Small intestine (tissue), 7 donors: ENCODE measurements at regions not wholly inside any gene's neighbourhood (a gene's known extent, or its start where the extent isn't known, plus 50 kb on each side); places are given as distances from the start of the nearest gene placed in this dataset.

Experiments
- DNase-seq, 2 donors: peaks; one replicate each; pipeline versions ENCODE4 v3.0.0 to v3.0.0-alpha.2; 2013
- FAIRE-seq: peaks from 2 replicates; lab custom pipeline; 2012; peaks lifted over from hg19 to GRCh38; lab: Jason Lieb, UNC
- H3K27ac ChIP-seq, 3 donors: one replicate each; pipeline ENCODE4 v1.5.1; 2013; ENCODE audit warnings: low read length in 2 of 3, mild to moderate bottlenecking in 2 of 3, control low read depth in 1 of 3, inconsistent platforms in 1 of 3, low read depth in 1 of 3, moderate library complexity in 1 of 3
- H3K27me3 ChIP-seq, 3 donors: one replicate each; pipeline ENCODE4 v1.6.1; 2013; ENCODE audit warnings: low read length in 3 of 3, inconsistent platforms in 1 of 3; ENCODE audit not compliant: control insufficient read depth in 3 of 3, insufficient read depth in 3 of 3
- H3K36me3 ChIP-seq, 3 donors: one replicate each; pipeline ENCODE4 v1.6.1; 2013; ENCODE audit warnings: low read length in 3 of 3, inconsistent platforms in 1 of 3, low read depth in 1 of 3, mild to moderate bottlenecking in 1 of 3, moderate library complexity in 1 of 3; ENCODE audit not compliant: control insufficient read depth in 3 of 3, insufficient read depth in 2 of 3
- H3K4me1 ChIP-seq, 3 donors: one replicate each; pipeline ENCODE4 v1.6.1; 2013; ENCODE audit warnings: low read length in 2 of 3, inconsistent platforms in 1 of 3, low read depth in 1 of 3, mild to moderate bottlenecking in 1 of 3, moderate library complexity in 1 of 3; ENCODE audit not compliant: control insufficient read depth in 3 of 3, insufficient read depth in 2 of 3
- H3K4me3 ChIP-seq, 3 donors: one replicate each; pipeline ENCODE4 v1.5.1; 2013; ENCODE audit warnings: low read length in 3 of 3, control low read depth in 1 of 3, inconsistent platforms in 1 of 3, low read depth in 1 of 3, mild to moderate bottlenecking in 1 of 3, moderate library complexity in 1 of 3
- H3K9me3 ChIP-seq, 2 donors: one replicate each; pipeline ENCODE4 v1.6.1; 2013; ENCODE audit warnings: low read depth in 1 of 2, low read length in 1 of 2; ENCODE audit not compliant: control insufficient read depth in 2 of 2, insufficient read depth in 1 of 2
- WGBS, 3 donors: extraction: QIAGEN DNeasy Blood & Tissue Kit; methylation state at CpG; one replicate each; pipeline ENCODE4 v1.1.7; 2013; 5-methylcytosine and 5-hydroxymethylcytosine counted together
- donor health status: healthy with polysubstance abuse.
- donor health status: control.
- donor health status: control.
- donor health status: Bipolar disorder and iron deficiency.
- donor health status: healthy.

- Histone ChIP-seq H3K4me3 (no peak overlapping the region), H3K4me1 (no peaks in the 10 kb centered on the region), H3K36me3 (no peaks in the 10 kb centered on the region), H3K27me3 (peaks cover 0 to 5% (median 0%) of the 10 kb centered on the region in 3 donors), H3K27ac (no peak overlapping the region), H3K9me3 (no peaks in the 10 kb centered on the region)
- WGBS, 3 donors, result 53 to 78% (median 57%) methylated on average over 6 of the region's 6 CpGs
- DNase-seq, result no peak
- no peak for FAIRE-seq
Measured at GRCh38 chr4:55744369-55744768, 75.2 kb upstream of the EXOC1L start.

DNA sequence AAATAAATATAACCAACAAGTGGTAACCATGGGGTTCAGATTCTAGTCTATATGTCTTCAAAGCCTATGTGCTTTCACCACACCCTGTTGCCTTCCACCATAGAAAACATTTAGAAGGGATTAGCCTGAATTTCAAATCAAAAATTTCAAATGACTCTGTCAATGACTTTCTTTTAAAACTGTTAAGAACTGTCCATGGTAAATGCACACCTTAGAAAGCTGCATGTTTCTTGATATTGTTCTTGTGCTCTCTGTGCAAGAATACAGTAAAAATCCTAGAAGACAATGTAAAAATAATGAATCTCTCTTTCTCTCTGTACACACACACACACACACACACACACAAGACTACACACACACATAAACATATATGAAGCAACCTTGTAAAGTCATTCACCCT, 74.6 kb upstream of the EXOC1L start:
- H3K36me3 ChIP-seq, result no peaks in the 10 kb centered on the region
- H3K4me1 ChIP-seq, result no peaks in the 10 kb centered on the region
- H3K4me3 ChIP-seq, result no peak overlapping the region
- no peak overlapping the region for H3K27ac ChIP-seq
- no peaks in the 10 kb centered on the region for H3K9me3 ChIP-seq
- H3K27me3 ChIP-seq, result peaks cover 0 to 5% (median 0%) of the 10 kb centered on the region in 3 donors
- no peak for DNase-seq
- no peak for FAIRE-seq

DNA sequence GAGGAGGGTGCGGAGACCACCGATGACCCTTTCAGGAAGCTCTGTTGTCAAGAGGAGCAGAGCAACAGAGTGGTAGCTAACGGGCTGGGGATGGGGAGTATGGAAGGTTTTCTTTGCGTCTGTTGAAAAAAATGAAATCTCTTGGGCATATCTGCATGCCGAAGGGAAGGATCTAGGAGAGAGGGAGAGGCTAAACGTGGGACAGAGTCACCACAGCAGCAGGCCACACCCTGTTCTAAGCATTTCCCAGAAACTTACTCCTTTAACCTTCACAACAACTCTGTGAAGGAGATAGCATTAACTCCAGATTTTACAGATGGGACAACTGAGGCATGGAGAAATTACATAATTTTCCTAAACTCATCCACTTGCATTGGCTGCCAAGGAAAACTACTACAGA, 71.8 kb upstream of the EXOC1L start:
- H3K4me1 ChIP-seq, result no peaks in the 10 kb centered on the region
- no peaks in the 10 kb centered on the region for H3K9me3 ChIP-seq
- no peak for FAIRE-seq
- no peak overlapping the region for H3K27ac ChIP-seq
- no peak overlapping the region for H3K4me3 ChIP-seq
- no peaks in the 10 kb centered on the region for H3K36me3 ChIP-seq
- no peak for DNase-seq
- peaks cover 0 to 2% (median 0%) of the 10 kb centered on the region in 3 donors for H3K27me3 ChIP-seq
- WGBS, 3 donors, result 79 to 86% (median 85%) methylated on average over 6 of the region's 6 CpGs

GRCh38 chr4:55749666-55750065, 69.9 kb upstream of the EXOC1L start:
- Histone ChIP-seq H3K4me3 (no peak overlapping the region), H3K27ac (no peak overlapping the region), H3K27me3 (no peaks in the 10 kb centered on the region), H3K36me3 (no peaks in the 10 kb centered on the region), H3K9me3 (no peaks in the 10 kb centered on the region), H3K4me1 (no peaks in the 10 kb centered on the region)
- FAIRE-seq (no peak), DNase-seq (no peak)
- 92 to 97% (median 96%) methylated on average over 1 of the region's 1 CpG for WGBS, 3 donors

DNA sequence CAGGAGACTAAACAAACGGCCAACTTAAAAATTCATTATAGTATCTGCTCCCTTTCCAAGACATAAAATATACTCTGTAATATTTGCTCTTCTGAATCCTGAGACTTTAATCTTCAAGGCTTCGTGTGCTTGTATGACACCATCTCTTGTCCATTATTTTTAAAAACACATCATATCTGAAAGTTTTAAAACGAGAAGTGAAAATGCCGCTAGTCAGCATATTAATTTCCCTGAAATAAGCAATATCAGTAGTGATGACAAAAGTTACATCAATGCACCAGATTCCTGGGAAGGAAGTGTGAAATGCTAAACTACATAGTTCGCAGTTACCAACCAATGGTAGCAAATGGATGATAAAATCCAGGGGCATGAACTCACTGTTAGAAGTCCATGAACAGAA, 66.8 kb upstream of the EXOC1L start:
- Histone ChIP-seq H3K9me3 (no peaks in the 10 kb centered on the region), H3K4me1 (no peaks in the 10 kb centered on the region), H3K27me3 (no peaks in the 10 kb centered on the region), H3K27ac (no peak overlapping the region), H3K36me3 (no peaks in the 10 kb centered on the region), H3K4me3 (no peak overlapping the region)
- DNase-seq (no peak), FAIRE-seq (no peak)
- 79 to 84% (median 81%) methylated on average over 5 of the region's 5 CpGs for WGBS, 3 donors

GRCh38 chr4:55753856-55754255, 65.7 kb upstream of the EXOC1L start:
- 9 to 42% (median 13%) methylated on average over 1 of the region's 1 CpG for WGBS, 3 donors
- no peaks in the 10 kb centered on the region for H3K9me3 ChIP-seq
- DNase-seq (no peak), FAIRE-seq (no peak)
- H3K4me3 ChIP-seq, result no peak overlapping the region
- H3K27me3 ChIP-seq, result no peaks in the 10 kb centered on the region
- H3K4me1 ChIP-seq, result no peaks in the 10 kb centered on the region
- H3K36me3 ChIP-seq, result no peaks in the 10 kb centered on the region
- no peak overlapping the region for H3K27ac ChIP-seq

- H3K4me1 ChIP-seq, result no peaks in the 10 kb centered on the region
- H3K36me3 ChIP-seq, result no peaks in the 10 kb centered on the region
- 67 to 73% (median 70%) methylated on average over 6 of the region's 6 CpGs for WGBS, 3 donors
- H3K27ac ChIP-seq, result no peak overlapping the region
- no peaks in the 10 kb centered on the region for H3K9me3 ChIP-seq
- no peak overlapping the region for H3K4me3 ChIP-seq
- no peaks in the 10 kb centered on the region for H3K27me3 ChIP-seq
- DNase-seq, result no peak
- FAIRE-seq, result no peak
Measured at GRCh38 chr4:55754754-55755350, 64.7 kb upstream of the EXOC1L start.

GRCh38 chr4:55756208-55756607, 63.4 kb upstream of the EXOC1L start:
- FAIRE-seq, result peak; percentile 98

GRCh38 chr4:55757356-55757952, 62.1 kb upstream of the EXOC1L start:
- H3K27me3 ChIP-seq, result no peaks in the 10 kb centered on the region
- FAIRE-seq (no peak), DNase-seq (peak; percentile 9 to 13)
- no peak overlapping the region for H3K4me3 ChIP-seq
- H3K36me3 ChIP-seq, result no peaks in the 10 kb centered on the region
- no peaks in the 10 kb centered on the region for H3K9me3 ChIP-seq
- no peak overlapping the region for H3K27ac ChIP-seq
- no peaks in the 10 kb centered on the region for H3K4me1 ChIP-seq

More at GRCh38 chr4:55756208-55756607, 63.4 kb upstream of the EXOC1L start:
- H3K27me3 ChIP-seq, result no peaks in the 10 kb centered on the region
- 93 to 99% (median 96%) methylated on average over 3 of the region's 3 CpGs for WGBS, 3 donors
- no peak overlapping the region for H3K4me3 ChIP-seq
- no peaks in the 10 kb centered on the region for H3K36me3 ChIP-seq
- no peak for DNase-seq
- H3K9me3 ChIP-seq, result no peaks in the 10 kb centered on the region
- H3K27ac ChIP-seq, result no peak overlapping the region
- H3K4me1 ChIP-seq, result no peaks in the 10 kb centered on the region
